GM18951 (cell line): ENCODE measurements at regions not wholly inside any gene's neighbourhood (a gene's known extent, or its start where the extent isn't known, plus 50 kb on each side); places are given as distances from the start of the nearest gene placed in this dataset.

Experiments used
- POLR2A ChIP-seq: IDR thresholded peaks from 4 replicates; pipeline ENCODE4 v1.6.1; 2011; ENCODE audit warnings: mild to moderate bottlenecking; ENCODE audit not compliant: insufficient read length, insufficient read depth; ENCODE audit errors: extremely low read depth
- in situ Hi-C: fragments of 300-500 bp; cut with MboI; formaldehyde crosslinking; loops from one replicate; pipeline ENCODE4 v1.12.0; 2022; ENCODE audit warnings: low sequenced_read_pairs, mixed read lengths, inconsistent platforms; ENCODE audit not compliant: unreplicated experiment

DNA sequence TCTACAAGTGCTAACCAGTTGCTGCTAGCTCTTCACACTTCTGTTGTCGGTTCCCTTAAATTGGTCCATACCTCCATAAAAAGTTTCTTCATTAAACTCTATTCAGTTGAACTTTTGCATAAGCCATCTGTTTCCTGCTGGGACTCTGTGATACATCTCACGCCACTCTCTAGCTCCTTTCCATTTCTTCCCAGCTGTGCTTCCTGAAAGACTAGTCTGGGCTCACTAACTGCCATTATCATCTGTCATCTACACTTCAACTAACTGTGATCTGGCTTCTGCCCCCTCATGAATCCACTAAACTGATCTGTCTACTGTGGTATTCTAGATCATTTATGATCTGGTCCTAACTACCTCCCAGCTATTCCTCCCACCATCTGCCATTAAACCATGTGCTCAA lies 78.3 kb downstream of the ELAPOR2 start:
- in situ Hi-C loops: no loop called here
- no peak for TF ChIP-seq POLR2A

- in situ Hi-C loops: no loop called here
- TF ChIP-seq POLR2A: no peak
Observed at GRCh38 chr7:86980223-86980622, 79.2 kb downstream of the ELAPOR2 start.

- no peak for TF ChIP-seq POLR2A
- in situ Hi-C loops: no loop called here
Observed at GRCh38 chr7:86978808-86979506, 80.5 kb downstream of the ELAPOR2 start.

DNA sequence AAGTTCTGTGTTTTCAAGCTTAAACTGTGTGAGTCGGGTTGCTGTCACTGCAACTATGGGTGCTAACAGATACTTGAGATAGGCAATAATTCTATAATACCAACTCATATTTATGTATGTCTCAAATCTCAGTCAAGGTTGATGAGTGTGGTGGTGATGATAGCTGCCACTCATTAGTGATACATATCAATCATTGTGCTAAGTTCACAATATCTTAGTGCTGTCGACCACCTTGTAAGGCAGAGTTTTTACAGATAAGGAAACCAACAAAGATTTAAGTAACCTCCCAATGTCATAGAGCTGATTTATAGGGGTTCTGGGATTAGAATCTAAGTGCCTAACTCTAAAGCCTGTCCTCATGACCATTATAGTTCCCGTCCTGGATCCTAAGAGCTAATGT lies 82.5 kb downstream of the ELAPOR2 start:
- TF ChIP-seq POLR2A: no peak
- in situ Hi-C loops: no loop called here

GRCh38 chr7:86975914-86976313 lies 83.5 kb downstream of the ELAPOR2 start:
- no peak for TF ChIP-seq POLR2A
- in situ Hi-C loops: no loop called here

DNA sequence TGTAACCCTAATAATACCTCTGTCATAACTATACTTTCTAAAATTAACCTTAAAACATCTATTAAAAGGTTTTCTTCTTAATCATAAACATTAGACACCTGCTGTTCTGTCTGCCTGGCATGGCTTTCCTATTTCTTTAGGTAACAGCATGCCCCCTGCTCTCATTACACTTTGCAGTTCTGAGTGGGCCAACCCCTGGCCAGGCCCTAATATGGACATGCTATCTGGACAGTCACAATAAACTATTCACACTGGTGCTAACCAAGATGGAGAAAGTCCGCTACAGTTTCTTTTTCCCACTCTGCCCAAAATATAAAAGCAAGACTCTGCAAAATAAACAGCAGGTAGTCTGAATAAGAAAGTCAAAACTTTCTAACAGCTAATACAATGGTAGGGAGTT lies 84.0 kb downstream of the ELAPOR2 start:
- in situ Hi-C loops: no loop called here
- no peak for TF ChIP-seq POLR2A

GRCh38 chr7:86972072-86972471 lies 87.4 kb downstream of the ELAPOR2 start:
- in situ Hi-C loops: no loop called here
- TF ChIP-seq POLR2A: no peak

DNA sequence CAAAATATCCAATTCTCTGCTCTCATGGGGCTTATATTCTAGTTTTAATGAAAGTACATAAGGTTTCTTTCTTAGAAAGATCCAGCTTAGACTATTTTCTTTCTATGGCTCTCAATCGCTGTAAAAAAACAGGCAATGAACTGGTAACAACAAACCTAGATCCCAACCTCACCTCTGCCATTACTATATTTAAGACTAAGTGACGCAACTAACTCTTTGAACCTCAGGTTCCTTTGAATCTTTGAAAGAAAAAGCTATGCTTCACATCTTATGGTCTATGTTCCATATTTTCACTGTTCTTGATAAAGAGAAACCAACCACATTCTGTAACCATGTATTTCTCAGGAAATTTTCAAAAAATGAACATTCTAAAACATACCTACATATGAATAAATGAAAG lies 88.5 kb downstream of the ELAPOR2 start:
- no peak for TF ChIP-seq POLR2A
- in situ Hi-C loops: no loop called here

GRCh38 chr7:86970547-86970946 lies 88.9 kb downstream of the ELAPOR2 start:
- in situ Hi-C loops: no loop called here

DNA sequence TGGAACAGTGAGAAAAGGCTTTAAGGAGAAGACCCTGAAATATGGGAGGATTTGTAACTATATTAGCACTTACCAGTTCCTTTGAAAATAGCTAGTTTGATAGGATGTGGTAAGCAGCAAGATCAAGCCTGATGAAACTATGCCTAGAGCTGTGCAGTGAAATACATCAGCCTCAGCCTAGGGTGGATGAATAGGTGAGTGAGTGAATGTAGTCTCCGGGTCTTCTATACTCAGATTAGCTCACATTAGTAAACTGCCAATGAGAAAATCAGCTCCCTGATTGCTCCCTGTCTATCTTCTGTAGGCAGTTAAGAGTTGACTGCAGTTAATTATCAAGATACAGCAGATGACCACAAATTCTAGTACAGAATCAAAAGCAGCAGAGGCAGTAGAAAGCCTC lies 89.6 kb downstream of the ELAPOR2 start:
- in situ Hi-C loops: no loop called here
- no peak for TF ChIP-seq POLR2A

More at GRCh38 chr7:86970547-86970946, 88.9 kb downstream of the ELAPOR2 start:
- TF ChIP-seq POLR2A: no peak

DNA sequence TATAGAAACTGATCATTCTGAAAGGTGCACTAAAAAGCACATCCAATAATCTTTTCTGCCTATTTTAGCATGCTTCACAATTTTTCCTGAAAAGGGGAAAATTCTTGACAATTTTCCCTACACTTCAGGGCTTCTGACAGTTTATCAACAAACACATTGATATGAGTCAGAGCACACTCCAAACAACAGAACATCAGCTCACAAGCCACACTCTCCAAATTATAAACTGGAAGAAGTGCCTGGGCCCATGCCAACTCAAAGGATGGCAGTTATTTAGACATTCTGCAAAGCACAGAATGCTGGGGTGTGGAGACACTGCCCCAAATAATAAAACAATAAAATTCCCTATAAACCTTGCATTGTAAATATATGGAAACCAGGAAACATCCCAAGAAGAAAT lies 90.8 kb downstream of the ELAPOR2 start:
- in situ Hi-C loops: no loop called here
- no peak for TF ChIP-seq POLR2A

DNA sequence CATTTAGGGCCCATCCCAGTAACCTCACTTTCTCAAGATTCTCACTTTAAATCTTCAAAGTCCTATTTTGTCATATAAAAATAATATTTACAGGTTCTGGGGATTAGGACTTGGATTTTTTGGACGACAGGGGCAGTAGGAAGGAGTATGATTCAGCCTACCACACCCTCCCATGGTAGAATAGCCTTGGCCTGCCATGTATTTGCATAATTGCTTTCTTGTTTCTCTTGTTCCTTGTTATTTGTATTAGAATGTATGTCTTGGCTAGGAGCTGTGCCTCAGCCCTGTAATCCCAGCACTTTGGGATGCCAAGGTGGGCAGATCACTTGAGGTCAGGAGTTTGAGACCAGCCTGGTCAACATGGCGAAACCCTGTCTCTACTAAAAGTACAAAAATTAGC lies 92.5 kb downstream of the ELAPOR2 start:
- in situ Hi-C loops: no loop called here
- no peak for TF ChIP-seq POLR2A

DNA sequence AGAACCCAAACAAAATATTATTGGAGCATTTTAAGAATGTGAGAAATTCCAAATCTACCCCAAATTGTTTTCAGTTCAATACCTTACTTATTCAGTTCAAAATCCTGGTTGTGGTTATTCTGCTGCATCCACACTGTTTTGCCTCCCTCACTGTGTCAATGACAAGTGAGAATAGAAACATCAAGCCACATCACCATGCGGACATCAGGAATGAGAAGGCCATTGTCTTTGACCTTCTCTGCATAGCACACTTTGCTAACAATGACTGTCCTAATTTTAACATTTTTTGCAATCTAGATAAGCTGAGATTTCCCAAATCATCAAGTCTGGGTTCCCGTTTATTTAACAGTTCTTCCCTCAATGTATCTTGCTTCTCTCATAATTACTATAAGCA lies 93.7 kb downstream of the ELAPOR2 start:
- in situ Hi-C loops: no loop called here
- TF ChIP-seq POLR2A: no peak

- TF ChIP-seq POLR2A: no peak
- in situ Hi-C loops: no loop called here
Observed at GRCh38 chr7:86964973-86965726, 94.3 kb downstream of the ELAPOR2 start.
